GM23248 (cell line): ENCODE measurements at regions not wholly inside any gene's neighbourhood (a gene's known extent, or its start where the extent isn't known, plus 50 kb on each side); places are given as distances from the start of the nearest gene placed in this dataset.
"Not testable (repeated sequence)": the region's sequence is repeated elsewhere in the genome, so short reads cannot be mapped to it uniquely, and the experiment has no call there.

Experiments used
- DNase-seq: peaks from one replicate; pipeline ENCODE4 v3.0.0-alpha.2; 2015
- H2AFZ ChIP-seq: fragments of 200-600 bp; sonication (generic); 2 replicates; pipeline ENCODE4 v1.6.1; 2016; ENCODE audit warnings: antibody characterized with exemption
- H3F3A ChIP-seq: fragments of 200-600 bp; sonication (generic); 2 replicates; pipeline ENCODE4 v1.6.1; 2016; ENCODE audit warnings: mild to moderate bottlenecking, antibody characterized with exemption, mixed run types; ENCODE audit not compliant: insufficient read depth
- H3K27ac ChIP-seq: fragments of 200-600 bp; sonication (generic); 2 replicates; pipeline ENCODE4 v1.5.1; 2016; ENCODE audit warnings: mild to moderate bottlenecking
- H3K27me3 ChIP-seq: fragments of 200-600 bp; sonication (generic); replicated peaks from 2 replicates; pipeline ENCODE4 v1.6.1; 2016; ENCODE audit warnings: mild to moderate bottlenecking; ENCODE audit not compliant: insufficient read depth
- H3K36me3 ChIP-seq: fragments of 200-600 bp; sonication (generic); 2 replicates; pipeline ENCODE4 v1.6.1; 2016; ENCODE audit warnings: low read depth, mild to moderate bottlenecking
- H3K4me1 ChIP-seq: fragments of 200-600 bp; sonication (generic); 2 replicates; pipeline ENCODE4 v1.6.1; 2016; ENCODE audit warnings: mild to moderate bottlenecking; ENCODE audit not compliant: insufficient read depth
- H3K4me2 ChIP-seq: fragments of 200-600 bp; sonication (generic); one replicate; pipeline ENCODE4 v1.6.1; 2016; ENCODE audit warnings: mild to moderate bottlenecking; ENCODE audit not compliant: unreplicated experiment
- H3K4me3 ChIP-seq: fragments of 200-600 bp; sonication (generic); 2 replicates; pipeline ENCODE4 v1.5.1; 2016; ENCODE audit warnings: mild to moderate bottlenecking
- H3K79me2 ChIP-seq: fragments of 200-600 bp; sonication (generic); 2 replicates; pipeline ENCODE4 v1.6.1; 2016; ENCODE audit warnings: mild to moderate bottlenecking; ENCODE audit not compliant: insufficient read depth
- H3K9ac ChIP-seq: fragments of 200-600 bp; sonication (generic); 2 replicates; pipeline ENCODE4 v1.6.1; 2016; ENCODE audit warnings: mild to moderate bottlenecking
- H3K9me2 ChIP-seq: fragments of 200-600 bp; sonication (generic); 2 replicates; pipeline ENCODE4 v1.6.1; 2016; ENCODE audit warnings: mixed run types, mild to moderate bottlenecking, moderate library complexity; ENCODE audit not compliant: insufficient read depth
- H3K9me3 ChIP-seq: fragments of 200-600 bp; sonication (generic); one replicate; pipeline ENCODE4 v1.6.1; 2017; ENCODE audit warnings: low read depth
- H4K20me1 ChIP-seq: fragments of 200-600 bp; sonication (generic); 2 replicates; pipeline ENCODE4 v1.6.0; 2016; ENCODE audit not compliant: insufficient read depth
- EZH2 ChIP-seq: fragments of 200-600 bp; sonication (generic); IDR thresholded peaks from 2 replicates; pipeline ENCODE4 v1.6.1; 2018; ENCODE audit warnings: antibody characterized with exemption, mild to moderate bottlenecking; ENCODE audit not compliant: insufficient read depth, poor library complexity, severe bottlenecking
- EZH2phosphoT487 ChIP-seq: fragments of 200-600 bp; sonication (generic); IDR thresholded peaks from 2 replicates; pipeline ENCODE4 v1.6.1; 2018; ENCODE audit warnings: antibody characterized with exemption, moderate library complexity, mild to moderate bottlenecking, low read depth; ENCODE audit not compliant: insufficient read depth
- WGBS, 2 experiments: methylation state at CpG; one replicate each; pipeline ENCODE4 v1.1.6; 2015 to 2017; ENCODE audit warnings: low lambda C conversion rate in 2 of 2, low coverage in 1 of 2; ENCODE audit errors: missing lambda C conversion rate in 2 of 2; 5-methylcytosine and 5-hydroxymethylcytosine counted together
- in situ Hi-C: fragments of 300-500 bp; cut with MboI; formaldehyde crosslinking; loops from 2 replicates; pipeline ENCODE4 v1.15.0; 2020

GRCh38 chrX:55163171-55163570 lies 57.0 kb upstream of the PAGE5 start:
- H3K4me1 ChIP-seq: peaks cover 6% of the 10 kb centered on the region; the same call in 1 of the 2 replicates
- in situ Hi-C loops: loop anchor here (25.0 kb wide), 1 partner anchor 101 kb away; no protein-coding TSS in a partner anchor
- no peaks in the 10 kb centered on the region for H3K36me3 ChIP-seq
- 89 to 93% methylated on average over 3 of the region's 3 CpGs for WGBS, 2 experiments
- no peak overlapping the region for H3K4me3 ChIP-seq
- H3K9me3 ChIP-seq: no peaks in the 10 kb centered on the region
- no peaks in the 10 kb centered on the region for H3K9me2 ChIP-seq
- H2AFZ ChIP-seq: no peak overlapping the region
- no peak overlapping the region for H3K4me2 ChIP-seq
- H3K79me2 ChIP-seq: no peaks in the 10 kb centered on the region
- H3F3A ChIP-seq: 0 out of 2 replicates have a peak, but pooled peaks cover 5% of the 10 kb centered on the region
- H4K20me1 ChIP-seq: no peaks in the 10 kb centered on the region
- no peaks in the 10 kb centered on the region for H3K27me3 ChIP-seq
- no peak overlapping the region for H3K27ac ChIP-seq
- TF ChIP-seq EZH2 (no peak), EZH2phosphoT487 (no peak)
- DNase-seq: no peak
- no peak overlapping the region for H3K9ac ChIP-seq

GRCh38 chrX:55165026-55165425 lies 55.1 kb upstream of the PAGE5 start:
- not testable (repeated sequence) for H3K27ac ChIP-seq, H4K20me1 ChIP-seq, H3F3A ChIP-seq, H3K79me2 ChIP-seq, H3K27me3 ChIP-seq, H3K4me3 ChIP-seq, H2AFZ ChIP-seq, H3K36me3 ChIP-seq, H3K9ac ChIP-seq, H3K4me1 ChIP-seq, H3K9me3 ChIP-seq, H3K9me2 ChIP-seq, H3K4me2 ChIP-seq, DNase-seq
- in situ Hi-C loops: loop anchor here (25.0 kb wide), 1 partner anchor 103 kb away; no protein-coding TSS in a partner anchor
- 40 to 56% methylated on average over 3 to 4 of the region's 4 CpGs for WGBS, 2 experiments

GRCh38 chrX:55167124-55167803 lies 52.9 kb upstream of the PAGE5 start:
- in situ Hi-C loops: loop anchor here (25.0 kb wide), 1 partner anchor 105 kb away; no protein-coding TSS in a partner anchor
- WGBS, 2 experiments: 48 to 50% methylated on average over 3 of the region's 3 CpGs
- H2AFZ ChIP-seq: no peak overlapping the region

GRCh38 chrX:55167901-55168300 lies 52.2 kb upstream of the PAGE5 start:
- no peaks in the 10 kb centered on the region for H3K36me3 ChIP-seq
- H3K79me2 ChIP-seq: no peaks in the 10 kb centered on the region
- in situ Hi-C loops: loop anchor here (25.0 kb wide), 1 partner anchor 106 kb away; no protein-coding TSS in a partner anchor
- no peaks in the 10 kb centered on the region for H3F3A ChIP-seq
- H3K9me2 ChIP-seq: no peaks in the 10 kb centered on the region
- no peaks in the 10 kb centered on the region for H3K9me3 ChIP-seq
- H3K9ac ChIP-seq: no peak overlapping the region
- no peak overlapping the region for H2AFZ ChIP-seq
- H3K27ac ChIP-seq: no peak overlapping the region
- H3K27me3 ChIP-seq: no peaks in the 10 kb centered on the region
- no peak for DNase-seq
- no peak overlapping the region for H3K4me3 ChIP-seq
- WGBS, 2 experiments: 20% methylated on average over 4 of the region's 4 CpGs
- no peaks in the 10 kb centered on the region for H4K20me1 ChIP-seq
- no peak overlapping the region for H3K4me2 ChIP-seq
- H3K4me1 ChIP-seq: no peaks in the 10 kb centered on the region
- TF ChIP-seq EZH2phosphoT487 (no peak), EZH2 (no peak)

More at GRCh38 chrX:55167124-55167803, 52.9 kb upstream of the PAGE5 start:
- no peak for DNase-seq
- TF ChIP-seq EZH2 (no peak), EZH2phosphoT487 (no peak)
- H4K20me1 ChIP-seq: no peaks in the 10 kb centered on the region
- no peak overlapping the region for H3K9ac ChIP-seq
- no peaks in the 10 kb centered on the region for H3F3A ChIP-seq
- H3K4me2 ChIP-seq: no peak overlapping the region
- H3K36me3 ChIP-seq: no peaks in the 10 kb centered on the region
- no peaks in the 10 kb centered on the region for H3K9me2 ChIP-seq
- no peaks in the 10 kb centered on the region for H3K27me3 ChIP-seq
- H3K27ac ChIP-seq: no peak overlapping the region
- no peak overlapping the region for H3K4me3 ChIP-seq
- H3K79me2 ChIP-seq: no peaks in the 10 kb centered on the region
- H3K9me3 ChIP-seq: no peaks in the 10 kb centered on the region
- H3K4me1 ChIP-seq: no peaks in the 10 kb centered on the region

- H3K4me2 ChIP-seq: no peak overlapping the region
- no peaks in the 10 kb centered on the region for H3K79me2 ChIP-seq
- no peaks in the 10 kb centered on the region for H3K9me3 ChIP-seq
- no peaks in the 10 kb centered on the region for H3K9me2 ChIP-seq
- no peaks in the 10 kb centered on the region for H3K4me1 ChIP-seq
- no peaks in the 10 kb centered on the region for H3K36me3 ChIP-seq
- no peak for TF ChIP-seq EZH2phosphoT487
- TF ChIP-seq EZH2: no peak
- H3K4me3 ChIP-seq: no peak overlapping the region
- H3K9ac ChIP-seq: no peak overlapping the region
- in situ Hi-C loops: loop anchor here (25.0 kb wide), 1 partner anchor 107 kb away; no protein-coding TSS in a partner anchor
- H3K27me3 ChIP-seq: no peaks in the 10 kb centered on the region
- H3F3A ChIP-seq: no peaks in the 10 kb centered on the region
- no peak overlapping the region for H3K27ac ChIP-seq
- no peak for DNase-seq
- no peak overlapping the region for H2AFZ ChIP-seq
- H4K20me1 ChIP-seq: no peaks in the 10 kb centered on the region
These were observed 50.4 kb upstream of the PAGE5 start for GRCh38 chrX:55169782-55170181.
